WERI-Rb-1 (cell line): ENCODE measurements at regions not wholly inside any gene's neighbourhood (a gene's known extent, or its start where the extent isn't known, plus 50 kb on each side); places are given as distances from the start of the nearest gene placed in this dataset.

Experiments
- DNase-seq: peaks from one replicate; pipeline ENCODE4 v3.0.0-alpha.2; 2020
- H3K27ac ChIP-seq: fragments of 250-450 bp; sonication (Bioruptor Pico); 2 replicates; pipeline ENCODE4 v1.5.1; 2020; ENCODE audit warnings: mild to moderate bottlenecking, moderate library complexity
- H3K27me3 ChIP-seq: fragments of 250-450 bp; sonication (Bioruptor Pico); 2 replicates; pipeline ENCODE4 v1.5.1; 2021; ENCODE audit warnings: mild to moderate bottlenecking, low read depth, moderate library complexity; ENCODE audit not compliant: insufficient read depth, severe bottlenecking
- H3K36me3 ChIP-seq: fragments of 250-450 bp; sonication (Bioruptor Pico); 2 replicates; pipeline ENCODE4 v1.5.1; 2020; ENCODE audit warnings: mild to moderate bottlenecking, moderate library complexity
- H3K4me3 ChIP-seq: 2 replicates; pipeline ENCODE4 v1.5.1; 2011; ENCODE audit warnings: low read depth, mild to moderate bottlenecking, control low read depth, low read length
- H3K9me3 ChIP-seq: fragments of 250-450 bp; sonication (Bioruptor Pico); 2 replicates; pipeline ENCODE4 v1.5.1; 2021; ENCODE audit warnings: mild to moderate bottlenecking, moderate library complexity; ENCODE audit not compliant: severe bottlenecking
- TF ChIP-seq, protein P1 (sequence below): IDR thresholded peaks from 2 replicates; pipeline ENCODE4 v1.5.1; 2011; ENCODE audit warnings: low read depth, mild to moderate bottlenecking, control low read depth, inconsistent platforms, low read length

DNA sequence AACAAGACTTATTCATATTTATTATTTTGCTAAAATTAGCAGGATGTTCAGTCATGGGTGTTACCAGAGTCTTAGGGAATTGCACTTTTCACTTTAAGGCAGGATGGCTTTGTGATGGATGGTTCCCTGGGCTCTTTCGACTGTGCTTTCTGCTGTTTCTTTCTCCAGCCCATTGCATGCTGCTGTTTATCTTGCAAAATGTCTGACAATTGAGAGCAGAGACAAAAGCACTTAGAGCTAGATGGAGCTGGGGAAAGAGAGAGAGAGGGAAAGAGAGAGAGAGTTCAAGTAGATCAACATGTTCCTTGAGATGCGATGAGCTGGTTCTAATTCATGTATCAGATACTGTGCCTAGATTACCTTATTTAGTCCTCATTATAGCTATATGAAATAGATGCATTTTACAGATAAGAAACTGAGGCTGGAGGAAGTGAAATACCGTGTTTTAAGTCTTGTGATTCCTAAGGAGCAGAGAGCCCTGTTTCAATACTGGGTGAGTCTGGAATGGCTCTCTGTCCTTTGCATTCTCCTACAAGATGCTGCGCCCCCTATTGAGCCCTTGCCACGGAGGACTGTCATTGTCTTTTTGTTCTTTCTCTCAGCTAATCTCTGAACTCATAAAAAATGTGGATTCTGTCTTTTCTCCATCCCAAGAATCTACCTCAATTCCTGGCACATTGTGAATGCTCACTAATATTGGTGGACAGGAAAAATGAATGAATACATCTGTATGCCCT lies 227.9 kb downstream of the ALG10B start:
- TF ChIP-seq, protein P1, sequence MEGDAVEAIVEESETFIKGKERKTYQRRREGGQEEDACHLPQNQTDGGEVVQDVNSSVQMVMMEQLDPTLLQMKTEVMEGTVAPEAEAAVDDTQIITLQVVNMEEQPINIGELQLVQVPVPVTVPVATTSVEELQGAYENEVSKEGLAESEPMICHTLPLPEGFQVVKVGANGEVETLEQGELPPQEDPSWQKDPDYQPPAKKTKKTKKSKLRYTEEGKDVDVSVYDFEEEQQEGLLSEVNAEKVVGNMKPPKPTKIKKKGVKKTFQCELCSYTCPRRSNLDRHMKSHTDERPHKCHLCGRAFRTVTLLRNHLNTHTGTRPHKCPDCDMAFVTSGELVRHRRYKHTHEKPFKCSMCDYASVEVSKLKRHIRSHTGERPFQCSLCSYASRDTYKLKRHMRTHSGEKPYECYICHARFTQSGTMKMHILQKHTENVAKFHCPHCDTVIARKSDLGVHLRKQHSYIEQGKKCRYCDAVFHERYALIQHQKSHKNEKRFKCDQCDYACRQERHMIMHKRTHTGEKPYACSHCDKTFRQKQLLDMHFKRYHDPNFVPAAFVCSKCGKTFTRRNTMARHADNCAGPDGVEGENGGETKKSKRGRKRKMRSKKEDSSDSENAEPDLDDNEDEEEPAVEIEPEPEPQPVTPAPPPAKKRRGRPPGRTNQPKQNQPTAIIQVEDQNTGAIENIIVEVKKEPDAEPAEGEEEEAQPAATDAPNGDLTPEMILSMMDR = peak; percentile 50; the same call in 1 of the 2 replicates
- no peak overlapping the region for H3K4me3 ChIP-seq
- peaks cover 10% of the 10 kb centered on the region for H3K27me3 ChIP-seq
- DNase-seq = peak; percentile 9
- H3K36me3 ChIP-seq = no peaks in the 10 kb centered on the region
- no peaks in the 10 kb centered on the region for H3K9me3 ChIP-seq
- no peak overlapping the region for H3K27ac ChIP-seq

DNA sequence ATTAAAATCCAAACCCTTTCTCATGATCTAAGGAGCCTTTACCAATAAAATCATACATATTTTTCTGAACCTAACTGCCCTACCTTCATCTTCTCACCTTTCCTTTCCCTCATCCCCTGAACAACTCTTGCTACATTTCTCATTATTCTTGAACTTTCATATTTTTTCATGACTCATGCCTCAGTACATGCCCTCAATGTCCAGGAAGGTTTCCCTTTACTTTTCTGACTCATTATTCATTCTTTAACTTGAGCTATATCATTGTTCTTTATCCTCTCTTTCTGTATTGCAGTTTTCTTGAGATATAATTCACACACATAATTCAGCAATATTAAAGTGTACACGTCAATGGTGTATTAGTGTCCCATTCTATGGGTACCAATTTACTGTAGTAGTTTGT lies 231.0 kb downstream of the ALG10B start:
- Histone ChIP-seq H3K4me3 (no peak overlapping the region), H3K9me3 (no peaks in the 10 kb centered on the region), H3K27me3 (peaks cover 24% of the 10 kb centered on the region), H3K36me3 (no peaks in the 10 kb centered on the region), H3K27ac (no peak overlapping the region)
- TF ChIP-seq, protein P1 = no peak
- no peak for DNase-seq

DNA sequence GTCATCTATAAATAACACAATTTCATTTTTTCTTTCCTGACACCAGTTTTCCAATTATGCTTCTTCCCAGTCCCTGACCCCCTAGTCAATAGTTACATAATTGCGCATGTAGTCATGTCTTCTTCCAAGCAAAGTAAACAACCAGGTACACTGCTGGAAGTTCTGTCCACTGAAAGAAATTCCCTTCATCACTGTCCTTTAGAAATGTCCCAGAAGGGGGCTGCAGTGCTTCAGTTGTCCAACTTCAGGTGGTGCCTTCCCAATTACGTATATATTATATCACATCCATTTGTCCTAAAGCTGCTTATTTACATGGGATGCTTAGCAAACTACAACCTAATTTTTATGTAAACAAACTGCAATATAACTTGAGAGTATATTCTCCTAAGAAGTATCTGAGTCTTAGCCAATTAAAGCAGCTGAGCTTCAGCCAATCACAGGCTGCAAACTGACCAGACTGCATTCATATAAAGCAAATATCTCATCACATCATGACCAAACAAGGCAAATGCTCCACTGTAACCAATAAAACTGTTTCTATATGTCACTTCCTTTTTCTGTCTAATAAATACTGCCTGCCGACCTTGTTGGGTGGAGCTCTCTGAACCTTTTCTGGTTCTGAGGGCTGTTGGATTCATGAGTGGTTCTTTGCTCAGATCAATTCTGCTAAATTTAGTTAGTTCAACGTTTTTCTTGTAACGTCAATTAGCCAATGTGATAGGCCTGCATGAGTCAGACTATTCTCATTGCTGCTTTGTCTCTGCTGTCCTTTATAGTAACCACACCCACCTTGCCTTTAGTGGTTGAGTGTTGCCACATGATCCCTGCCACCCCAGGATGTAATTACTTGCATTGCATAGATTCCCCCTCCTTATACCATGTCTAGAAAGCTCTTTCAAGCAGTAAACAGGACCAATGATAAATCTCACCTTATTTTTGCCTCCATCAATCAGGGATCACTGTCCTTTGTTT lies 239.3 kb downstream of the ALG10B start:
- Histone ChIP-seq H3K27ac (no peak overlapping the region), H3K27me3 (peaks cover 41% of the 10 kb centered on the region), H3K4me3 (no peak overlapping the region), H3K36me3 (no peaks in the 10 kb centered on the region), H3K9me3 (no peaks in the 10 kb centered on the region)
- TF ChIP-seq, protein P1 = no peak
- no peak for DNase-seq

DNA sequence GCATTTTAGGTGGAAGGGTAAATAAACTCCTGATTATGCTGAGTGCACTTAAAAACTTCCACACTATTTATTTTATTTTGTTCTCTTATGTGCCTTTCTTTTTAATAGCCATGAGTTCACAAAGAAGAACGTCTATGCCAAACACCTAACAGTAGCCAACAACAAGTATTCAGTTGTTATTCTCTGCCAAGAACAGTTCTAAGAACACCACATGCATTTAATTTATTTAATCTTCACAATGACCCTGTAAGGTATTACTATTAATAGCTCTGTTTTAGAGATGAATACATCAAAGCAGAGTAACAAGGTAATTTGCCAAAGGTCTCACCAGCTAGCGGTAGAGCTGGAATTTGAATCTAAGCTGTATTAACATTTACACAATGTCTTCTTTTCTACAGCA lies 240.1 kb downstream of the ALG10B start:
- TF ChIP-seq, protein P1 = no peak
- no peak for DNase-seq
- Histone ChIP-seq H3K9me3 (no peaks in the 10 kb centered on the region), H3K36me3 (no peaks in the 10 kb centered on the region), H3K27me3 (peaks cover 38% of the 10 kb centered on the region), H3K27ac (no peak overlapping the region), H3K4me3 (no peak overlapping the region)

DNA sequence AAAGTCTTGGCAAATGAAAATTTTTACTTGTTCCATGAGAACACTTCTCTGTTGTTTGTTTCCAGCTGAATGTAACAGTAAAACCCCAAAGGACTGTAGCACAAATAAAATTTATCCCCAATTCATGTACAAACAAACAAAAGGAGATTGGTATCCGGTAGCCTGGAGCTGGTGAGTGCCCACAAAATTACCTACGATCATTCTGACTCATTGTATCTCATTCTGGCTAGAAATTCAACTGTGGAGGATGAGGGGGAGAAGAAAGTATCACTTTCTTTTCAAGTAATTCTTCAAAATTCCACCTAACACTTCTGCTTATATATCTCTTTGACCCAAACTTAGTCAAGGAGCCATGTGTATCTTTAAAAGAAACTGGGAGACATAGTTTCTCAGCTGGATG lies 268.5 kb downstream of the ALG10B start:
- Histone ChIP-seq H3K27me3 (peaks cover 53% of the 10 kb centered on the region), H3K9me3 (no peaks in the 10 kb centered on the region), H3K4me3 (no peak overlapping the region), H3K27ac (no peak overlapping the region), H3K36me3 (no peaks in the 10 kb centered on the region)
- no peak for DNase-seq
- TF ChIP-seq, protein P1 = no peak
